GM06990 (cell line): ENCODE measurements at regions not wholly inside any gene's neighbourhood (a gene's known extent, or its start where the extent isn't known, plus 50 kb on each side); places are given as distances from the start of the nearest gene placed in this dataset.

Experiments
- DNase-seq: peaks from one replicate; pipeline ENCODE4 v3.0.0-alpha.2; 2011; ENCODE audit not compliant: insufficient read length; ENCODE audit errors: extremely low read depth
- H3K27me3 ChIP-seq: replicated peaks from 2 replicates; pipeline ENCODE4 v1.6.0; 2011; ENCODE audit warnings: low read length; ENCODE audit not compliant: control insufficient read depth, insufficient read depth
- H3K36me3 ChIP-seq: 2 replicates; pipeline ENCODE4 v1.5.1; 2011; ENCODE audit warnings: low read length; ENCODE audit not compliant: control insufficient read depth, insufficient read depth
- H3K4me3 ChIP-seq: replicated peaks from 2 replicates; pipeline ENCODE4 v1.5.1; 2011; ENCODE audit warnings: low read depth, mild to moderate bottlenecking, control low read depth, low read length
- TF ChIP-seq, protein P1 (sequence below): IDR thresholded peaks from 2 replicates; pipeline ENCODE4 v1.5.1; 2011; ENCODE audit warnings: low read length, control low read depth, mild to moderate bottlenecking, inconsistent platforms; ENCODE audit not compliant: insufficient read depth, poor library complexity, severe bottlenecking

- TF ChIP-seq, protein P1, sequence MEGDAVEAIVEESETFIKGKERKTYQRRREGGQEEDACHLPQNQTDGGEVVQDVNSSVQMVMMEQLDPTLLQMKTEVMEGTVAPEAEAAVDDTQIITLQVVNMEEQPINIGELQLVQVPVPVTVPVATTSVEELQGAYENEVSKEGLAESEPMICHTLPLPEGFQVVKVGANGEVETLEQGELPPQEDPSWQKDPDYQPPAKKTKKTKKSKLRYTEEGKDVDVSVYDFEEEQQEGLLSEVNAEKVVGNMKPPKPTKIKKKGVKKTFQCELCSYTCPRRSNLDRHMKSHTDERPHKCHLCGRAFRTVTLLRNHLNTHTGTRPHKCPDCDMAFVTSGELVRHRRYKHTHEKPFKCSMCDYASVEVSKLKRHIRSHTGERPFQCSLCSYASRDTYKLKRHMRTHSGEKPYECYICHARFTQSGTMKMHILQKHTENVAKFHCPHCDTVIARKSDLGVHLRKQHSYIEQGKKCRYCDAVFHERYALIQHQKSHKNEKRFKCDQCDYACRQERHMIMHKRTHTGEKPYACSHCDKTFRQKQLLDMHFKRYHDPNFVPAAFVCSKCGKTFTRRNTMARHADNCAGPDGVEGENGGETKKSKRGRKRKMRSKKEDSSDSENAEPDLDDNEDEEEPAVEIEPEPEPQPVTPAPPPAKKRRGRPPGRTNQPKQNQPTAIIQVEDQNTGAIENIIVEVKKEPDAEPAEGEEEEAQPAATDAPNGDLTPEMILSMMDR, result no peak
- Histone ChIP-seq H3K36me3 (no peaks in the 10 kb centered on the region), H3K27me3 (no peaks in the 10 kb centered on the region), H3K4me3 (no peak overlapping the region)
- DNase-seq, result no peak
These were observed 384.7 kb downstream of the ENC1 start for GRCh38 chr5:74255692-74256392.

- TF ChIP-seq, protein P1, result no peak
- Histone ChIP-seq H3K36me3 (no peaks in the 10 kb centered on the region), H3K27me3 (no peaks in the 10 kb centered on the region), H3K4me3 (no peak overlapping the region)
- no peak for DNase-seq
These were observed 386.3 kb downstream of the ENC1 start for GRCh38 chr5:74254257-74254656.

- H3K4me3 ChIP-seq, result no peak overlapping the region
- no peaks in the 10 kb centered on the region for H3K27me3 ChIP-seq
- no peaks in the 10 kb centered on the region for H3K36me3 ChIP-seq
- TF ChIP-seq, protein P1, result no peak
- DNase-seq, result no peak
These were observed 388.5 kb downstream of the ENC1 start for GRCh38 chr5:74252044-74252443.

DNA sequence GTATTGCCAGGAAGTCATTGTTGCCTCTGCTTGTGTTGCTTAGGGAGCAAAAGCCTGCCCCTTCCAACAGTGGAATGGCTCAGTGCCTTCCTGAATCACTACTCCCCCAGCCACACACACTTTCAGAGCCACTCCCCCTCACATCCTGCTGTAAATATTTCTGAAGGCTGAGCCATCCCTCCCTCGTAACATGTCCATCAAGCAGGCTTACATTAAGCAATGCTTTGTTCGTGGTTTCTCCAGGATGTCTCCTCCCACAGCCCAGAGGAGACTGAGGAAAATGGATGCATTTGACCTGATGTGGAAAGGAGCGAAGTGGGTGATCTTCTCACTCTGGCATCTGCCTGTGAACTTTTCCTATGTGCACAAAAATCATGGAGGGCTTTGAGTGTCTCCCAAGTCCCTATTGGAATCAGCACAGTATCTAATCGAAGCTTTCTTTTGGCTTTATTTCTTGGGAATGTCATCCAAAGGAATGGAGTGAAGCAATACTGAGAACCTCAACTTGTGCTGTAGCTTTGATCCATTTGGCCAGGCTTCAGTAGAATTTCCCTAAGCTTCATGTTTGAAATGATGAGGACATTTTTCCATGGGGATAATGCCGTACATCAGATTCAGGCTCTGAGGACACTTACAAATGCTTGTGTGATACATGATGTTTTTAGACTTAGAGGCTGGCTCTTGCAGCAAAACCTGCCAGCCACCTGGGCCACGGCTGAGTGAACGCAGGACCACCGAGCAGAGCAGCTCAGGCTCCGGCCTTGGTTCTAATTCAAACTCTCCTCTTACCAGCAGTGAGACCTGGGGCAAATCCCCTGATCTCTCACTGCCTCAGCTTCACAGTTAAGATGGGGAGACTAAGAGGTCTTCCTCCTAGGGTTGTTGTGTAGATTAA, 389.1 kb downstream of the ENC1 start:
- no peak for DNase-seq
- Histone ChIP-seq H3K27me3 (no peaks in the 10 kb centered on the region), H3K36me3 (no peaks in the 10 kb centered on the region), H3K4me3 (no peak overlapping the region)
- TF ChIP-seq, protein P1, result no peak

GRCh38 chr5:74250304-74251102, 390.0 kb downstream of the ENC1 start:
- H3K27me3 ChIP-seq, result no peaks in the 10 kb centered on the region
- H3K36me3 ChIP-seq, result no peaks in the 10 kb centered on the region
- no peak overlapping the region for H3K4me3 ChIP-seq
- DNase-seq, result no peak
- TF ChIP-seq, protein P1, result no peak
